ENCODE measurements at regions not wholly inside any gene's neighbourhood (a gene's known extent, or its start where the extent isn't known, plus 50 kb on each side); places are given as distances from the start of the nearest gene placed in this dataset.

GRCh38 chr1:217261636-217262035, 369.3 kb downstream of the GPATCH2 start:
- H3K4me1 ChIP-seq (ENCODE audit: control insufficient read depth, insufficient read depth, low read length, poor library complexity, severe bottlenecking) = no peaks in the 10 kb centered on the region
- H3K4me3 ChIP-seq (ENCODE audit: extremely low read depth, insufficient read depth, low read length, poor library complexity, severe bottlenecking) = no peak overlapping the region
- H3K27ac ChIP-seq (ENCODE audit: low read depth, low read length, severe bottlenecking) = no peak overlapping the region
- H3K9me3 ChIP-seq (ENCODE audit: control insufficient read depth, low read length) = no peaks in the 10 kb centered on the region
- no CpG with 5 or more reads among the region's 2 CpGs for WGBS, 2 experiments (ENCODE audit: insufficient coverage in 2 of 2)
- no peaks in the 10 kb centered on the region for H3K36me3 ChIP-seq (ENCODE audit: control insufficient read depth, insufficient read depth, low read length)

GRCh38 chr1:217260676-217261075, 370.2 kb downstream of the GPATCH2 start:
- H3K4me1 ChIP-seq (ENCODE audit: control insufficient read depth, insufficient read depth, low read length, poor library complexity, severe bottlenecking) = no peaks in the 10 kb centered on the region
- no peak overlapping the region for H3K27ac ChIP-seq (ENCODE audit: low read depth, low read length, severe bottlenecking)
- no peaks in the 10 kb centered on the region for H3K36me3 ChIP-seq (ENCODE audit: control insufficient read depth, insufficient read depth, low read length)
- no peaks in the 10 kb centered on the region for H3K9me3 ChIP-seq (ENCODE audit: control insufficient read depth, low read length)
- no peak overlapping the region for H3K4me3 ChIP-seq (ENCODE audit: extremely low read depth, insufficient read depth, low read length, poor library complexity, severe bottlenecking)
- 100% methylated on average over 1 of the region's 1 CpG for WGBS, 2 experiments (ENCODE audit: insufficient coverage in 2 of 2)

GRCh38 chr1:217253985-217254384, 376.9 kb downstream of the GPATCH2 start:
- H3K36me3 ChIP-seq (ENCODE audit: control insufficient read depth, insufficient read depth, low read length) = no peaks in the 10 kb centered on the region
- no peak overlapping the region for H3K4me3 ChIP-seq (ENCODE audit: extremely low read depth, insufficient read depth, low read length, poor library complexity, severe bottlenecking)
- H3K9me3 ChIP-seq (ENCODE audit: control insufficient read depth, low read length) = no peaks in the 10 kb centered on the region
- H3K27ac ChIP-seq (ENCODE audit: low read depth, low read length, severe bottlenecking) = no peak overlapping the region
- H3K4me1 ChIP-seq (ENCODE audit: control insufficient read depth, insufficient read depth, low read length, poor library complexity, severe bottlenecking) = no peaks in the 10 kb centered on the region

- Histone ChIP-seq H3K9me3 (ENCODE audit: control insufficient read depth, low read length) (no peaks in the 10 kb centered on the region), H3K4me1 (ENCODE audit: control insufficient read depth, insufficient read depth, low read length, poor library complexity, severe bottlenecking) (no peaks in the 10 kb centered on the region), H3K36me3 (ENCODE audit: control insufficient read depth, insufficient read depth, low read length) (no peaks in the 10 kb centered on the region), H3K4me3 (ENCODE audit: extremely low read depth, insufficient read depth, low read length, poor library complexity, severe bottlenecking) (no peak overlapping the region), H3K27ac (ENCODE audit: low read depth, low read length, severe bottlenecking) (no peak overlapping the region)
- 73 to 80% methylated on average over 1 to 2 of the region's 2 CpGs for WGBS, 2 experiments (ENCODE audit: insufficient coverage in 2 of 2)
These were observed 377.5 kb downstream of the GPATCH2 start for GRCh38 chr1:217253351-217253750.

- H3K9me3 ChIP-seq (ENCODE audit: control insufficient read depth, low read length) = no peaks in the 10 kb centered on the region
- 67 to 80% methylated on average over 1 of the region's 1 CpG for WGBS, 2 experiments (ENCODE audit: insufficient coverage in 2 of 2)
These were observed 379.8 kb downstream of the GPATCH2 start for GRCh38 chr1:217251121-217251520.

GRCh38 chr1:217249857-217250256, 381.0 kb downstream of the GPATCH2 start:
- Histone ChIP-seq H3K36me3 (ENCODE audit: control insufficient read depth, insufficient read depth, low read length) (no peaks in the 10 kb centered on the region), H3K27ac (ENCODE audit: low read depth, low read length, severe bottlenecking) (no peak overlapping the region), H3K4me3 (ENCODE audit: extremely low read depth, insufficient read depth, low read length, poor library complexity, severe bottlenecking) (no peak overlapping the region), H3K9me3 (ENCODE audit: control insufficient read depth, low read length) (no peaks in the 10 kb centered on the region), H3K4me1 (ENCODE audit: control insufficient read depth, insufficient read depth, low read length, poor library complexity, severe bottlenecking) (no peaks in the 10 kb centered on the region)
- WGBS, 2 experiments (ENCODE audit: insufficient coverage in 2 of 2) = 85 to 100% methylated on average over 1 to 3 of the region's 3 CpGs

More at GRCh38 chr1:217251121-217251520, 379.8 kb downstream of the GPATCH2 start:
- Histone ChIP-seq H3K36me3 (ENCODE audit: control insufficient read depth, insufficient read depth, low read length) (no peaks in the 10 kb centered on the region), H3K4me1 (ENCODE audit: control insufficient read depth, insufficient read depth, low read length, poor library complexity, severe bottlenecking) (no peaks in the 10 kb centered on the region), H3K4me3 (ENCODE audit: extremely low read depth, insufficient read depth, low read length, poor library complexity, severe bottlenecking) (no peak overlapping the region), H3K27ac (ENCODE audit: low read depth, low read length, severe bottlenecking) (no peak overlapping the region)

GRCh38 chr1:217244971-217245370, 385.9 kb downstream of the GPATCH2 start:
- WGBS, 2 experiments (ENCODE audit: insufficient coverage in 2 of 2) = 82 to 91% methylated on average over 2 to 3 of the region's 5 CpGs
- Histone ChIP-seq H3K4me1 (ENCODE audit: control insufficient read depth, insufficient read depth, low read length, poor library complexity, severe bottlenecking) (no peaks in the 10 kb centered on the region), H3K36me3 (ENCODE audit: control insufficient read depth, insufficient read depth, low read length) (no peaks in the 10 kb centered on the region), H3K9me3 (ENCODE audit: control insufficient read depth, low read length) (no peaks in the 10 kb centered on the region), H3K4me3 (ENCODE audit: extremely low read depth, insufficient read depth, low read length, poor library complexity, severe bottlenecking) (no peak overlapping the region), H3K27ac (ENCODE audit: low read depth, low read length, severe bottlenecking) (no peak overlapping the region)

GRCh38 chr1:217240656-217241055, 390.2 kb downstream of the GPATCH2 start:
- H3K27ac ChIP-seq (ENCODE audit: low read depth, low read length, severe bottlenecking) = no peak overlapping the region
- H3K4me1 ChIP-seq (ENCODE audit: control insufficient read depth, insufficient read depth, low read length, poor library complexity, severe bottlenecking) = no peaks in the 10 kb centered on the region
- no peaks in the 10 kb centered on the region for H3K36me3 ChIP-seq (ENCODE audit: control insufficient read depth, insufficient read depth, low read length)
- no peak overlapping the region for H3K4me3 ChIP-seq (ENCODE audit: extremely low read depth, insufficient read depth, low read length, poor library complexity, severe bottlenecking)
- H3K9me3 ChIP-seq (ENCODE audit: control insufficient read depth, low read length) = no peaks in the 10 kb centered on the region
- WGBS, 2 experiments (ENCODE audit: insufficient coverage in 2 of 2) = no CpG with 5 or more reads among the region's 2 CpGs

- Histone ChIP-seq H3K36me3 (ENCODE audit: control insufficient read depth, insufficient read depth, low read length) (no peaks in the 10 kb centered on the region), H3K4me3 (ENCODE audit: extremely low read depth, insufficient read depth, low read length, poor library complexity, severe bottlenecking) (no peak overlapping the region), H3K9me3 (ENCODE audit: control insufficient read depth, low read length) (no peaks in the 10 kb centered on the region), H3K4me1 (ENCODE audit: control insufficient read depth, insufficient read depth, low read length, poor library complexity, severe bottlenecking) (no peaks in the 10 kb centered on the region), H3K27ac (ENCODE audit: low read depth, low read length, severe bottlenecking) (no peak overlapping the region)
These were observed 391.9 kb downstream of the GPATCH2 start for GRCh38 chr1:217238945-217239344.

GRCh38 chr1:217230412-217230811, 400.5 kb downstream of the GPATCH2 start:
- Histone ChIP-seq H3K9me3 (ENCODE audit: control insufficient read depth, low read length) (no peaks in the 10 kb centered on the region), H3K4me3 (ENCODE audit: extremely low read depth, insufficient read depth, low read length, poor library complexity, severe bottlenecking) (no peak overlapping the region), H3K4me1 (ENCODE audit: control insufficient read depth, insufficient read depth, low read length, poor library complexity, severe bottlenecking) (no peaks in the 10 kb centered on the region), H3K36me3 (ENCODE audit: control insufficient read depth, insufficient read depth, low read length) (no peaks in the 10 kb centered on the region), H3K27ac (ENCODE audit: low read depth, low read length, severe bottlenecking) (no peak overlapping the region)
- WGBS, 2 experiments (ENCODE audit: insufficient coverage in 2 of 2) = 73 to 93% methylated on average over 2 of the region's 2 CpGs

- no peak overlapping the region for H3K4me3 ChIP-seq (ENCODE audit: extremely low read depth, insufficient read depth, low read length, poor library complexity, severe bottlenecking)
- H3K9me3 ChIP-seq (ENCODE audit: control insufficient read depth, low read length) = no peaks in the 10 kb centered on the region
- H3K36me3 ChIP-seq (ENCODE audit: control insufficient read depth, insufficient read depth, low read length) = no peaks in the 10 kb centered on the region
- no peak overlapping the region for H3K27ac ChIP-seq (ENCODE audit: low read depth, low read length, severe bottlenecking)
- H3K4me1 ChIP-seq (ENCODE audit: control insufficient read depth, insufficient read depth, low read length, poor library complexity, severe bottlenecking) = no peaks in the 10 kb centered on the region
- WGBS, 2 experiments (ENCODE audit: insufficient coverage in 2 of 2) = no CpG with 5 or more reads among the region's 5 CpGs
These were observed 402.2 kb downstream of the GPATCH2 start for GRCh38 chr1:217228689-217229088.

GRCh38 chr1:217224201-217224600, 406.7 kb downstream of the GPATCH2 start:
- Histone ChIP-seq H3K36me3 (ENCODE audit: control insufficient read depth, insufficient read depth, low read length) (no peaks in the 10 kb centered on the region), H3K27ac (ENCODE audit: low read depth, low read length, severe bottlenecking) (no peak overlapping the region), H3K4me3 (ENCODE audit: extremely low read depth, insufficient read depth, low read length, poor library complexity, severe bottlenecking) (no peak overlapping the region), H3K4me1 (ENCODE audit: control insufficient read depth, insufficient read depth, low read length, poor library complexity, severe bottlenecking) (no peaks in the 10 kb centered on the region), H3K9me3 (ENCODE audit: control insufficient read depth, low read length) (no peaks in the 10 kb centered on the region)
- no CpG with 5 or more reads among the region's 1 CpG for WGBS, 2 experiments (ENCODE audit: insufficient coverage in 2 of 2)
